Body of pancreas (tissue), 4 donors: ENCODE measurements at regions not wholly inside any gene's neighbourhood (a gene's known extent, or its start where the extent isn't known, plus 50 kb on each side); places are given as distances from the start of the nearest gene placed in this dataset.

Source experiments
- CTCF ChIP-seq, 7 experiments: fragments of 450-650 bp in 4 of 7; fragments of 200-600 bp in 3 of 7; sonication (generic) in 3 of 7; IDR thresholded peaks; one replicate each; pipeline ENCODE4 v1.5.1; 2016 to 2019; ENCODE audit warnings: antibody characterized with exemption in 7 of 7
- POLR2A ChIP-seq, 3 donors: fragments of 450-650 bp; IDR thresholded peaks; one replicate each; pipeline ENCODE4 v1.6.1; 2016; ENCODE audit warnings: antibody characterized with exemption in 3 of 3, mild to moderate bottlenecking in 2 of 3

- TF ChIP-seq CTCF (IDR thresholded peaks at IDR 0.05) (no peak), POLR2A (IDR thresholded peaks at IDR 0.05) (no peak)
Measured at GRCh38 chr1:81190003-81190402, 610.7 kb upstream of the ADGRL2 start.
